ENCODE measurements at regions not wholly inside any gene's neighbourhood (a gene's known extent, or its start where the extent isn't known, plus 50 kb on each side); places are given as distances from the start of the nearest gene placed in this dataset.
A peak's percentile ranks its signal among the peaks of the same experiment; 100 is the strongest.

DNA sequence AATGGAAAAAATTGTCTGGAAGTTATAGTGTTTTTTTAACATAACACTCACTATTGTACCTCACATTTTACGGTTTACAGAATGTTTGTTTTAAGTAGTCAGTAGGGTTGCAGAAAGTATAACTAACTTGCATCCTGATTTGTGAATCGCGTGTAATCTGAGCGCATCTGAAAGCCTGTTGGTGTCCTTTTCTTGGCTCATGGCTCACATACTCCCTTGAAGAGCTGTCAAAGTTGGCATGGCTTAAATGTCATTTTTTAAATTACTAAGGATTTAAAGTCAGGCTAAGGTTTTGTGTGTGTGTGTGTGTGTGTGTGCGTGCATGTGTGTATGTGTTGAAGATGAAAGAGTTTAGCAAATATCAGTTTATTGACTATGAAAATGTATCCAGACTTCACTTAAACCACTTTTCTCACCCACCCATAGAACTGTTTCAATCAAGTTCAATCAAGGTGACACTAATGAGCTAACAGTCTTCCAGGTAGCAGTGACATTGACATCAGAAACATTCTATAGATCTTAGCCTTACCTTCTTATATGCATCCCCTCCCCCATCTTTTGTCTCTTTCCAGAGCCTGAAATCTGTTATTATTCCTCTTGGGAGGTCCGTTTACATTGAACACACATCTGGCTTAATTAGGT lies 480.4 kb upstream of the SGCG start:
- H3K4me3 ChIP-seq (ENCODE audit: low read depth, low read length) = no peak overlapping the region
- DNase-seq (ENCODE audit: low read depth) = no peak
- TF ChIP-seq CTCF (IDR thresholded peaks at IDR 0.05; ENCODE audit: control insufficient read depth, extremely low read depth, insufficient read depth) = no peak

DNA sequence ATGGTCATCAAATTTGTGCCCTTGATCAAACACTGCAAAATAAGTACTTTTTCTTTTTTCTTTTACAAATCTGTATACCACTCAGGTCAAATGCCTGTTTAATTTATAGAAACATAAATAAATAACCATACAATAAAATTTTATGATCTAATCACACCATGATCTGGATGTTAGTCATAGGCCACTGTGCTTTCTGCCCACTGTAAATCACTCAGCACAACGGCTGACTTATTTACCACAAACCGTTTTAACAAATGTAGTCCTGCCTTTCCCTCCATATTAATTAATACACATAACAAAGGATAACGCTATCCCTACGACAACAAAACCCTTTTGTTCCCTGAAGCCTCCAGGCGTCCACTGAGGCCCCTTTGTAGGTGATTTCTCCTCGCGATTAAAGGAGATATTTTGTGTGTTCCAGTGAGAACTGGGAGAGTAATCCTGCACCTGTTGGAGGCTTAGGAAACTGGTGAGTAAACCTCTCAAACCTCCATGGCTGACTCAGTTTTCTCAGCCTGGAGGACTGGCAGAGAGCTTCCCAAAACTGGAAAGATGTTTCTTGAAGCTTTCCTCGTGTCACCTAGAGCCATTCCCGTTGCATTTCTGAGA lies 477.1 kb upstream of the SGCG start:
- no peak for TF ChIP-seq CTCF (IDR thresholded peaks at IDR 0.05; ENCODE audit: control insufficient read depth, extremely low read depth, insufficient read depth)
- H3K4me3 ChIP-seq (ENCODE audit: low read depth, low read length) = no peak overlapping the region
- no peak for DNase-seq (ENCODE audit: low read depth)

DNA sequence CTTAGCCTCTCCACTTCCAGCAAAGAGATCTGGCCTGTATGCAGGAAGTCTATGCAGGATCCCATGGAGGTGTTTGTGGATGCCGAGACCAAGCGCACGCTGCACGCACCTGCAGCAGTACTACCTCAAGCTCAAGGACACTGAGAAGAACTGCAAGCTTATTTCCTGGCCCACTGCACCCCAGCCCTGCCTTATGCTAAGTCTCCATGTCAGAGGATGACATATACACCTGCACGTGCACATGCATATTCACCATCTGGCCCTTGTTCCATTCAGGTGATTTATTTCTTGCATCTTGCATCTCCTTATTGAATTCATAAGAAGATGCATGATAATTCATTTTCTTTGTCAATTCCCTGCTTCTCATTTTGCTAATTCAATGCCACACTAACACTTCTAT lies 472.8 kb upstream of the SGCG start:
- no peak for TF ChIP-seq CTCF (IDR thresholded peaks at IDR 0.05; ENCODE audit: control insufficient read depth, extremely low read depth, insufficient read depth)
- DNase-seq (ENCODE audit: low read depth) = no peak
- H3K4me3 ChIP-seq (ENCODE audit: low read depth, low read length) = no peak overlapping the region

- no peak overlapping the region for H3K4me3 ChIP-seq (ENCODE audit: low read depth, low read length)
- DNase-seq (ENCODE audit: low read depth) = no peak
- TF ChIP-seq CTCF (IDR thresholded peaks at IDR 0.05; ENCODE audit: control insufficient read depth, extremely low read depth, insufficient read depth) = no peak
These were observed 463.7 kb upstream of the SGCG start for GRCh38 chr13:22717036-22717435.

- DNase-seq (ENCODE audit: low read depth) = no peak
- no peak overlapping the region for H3K4me3 ChIP-seq (ENCODE audit: low read depth, low read length)
- TF ChIP-seq CTCF (IDR thresholded peaks at IDR 0.05; ENCODE audit: control insufficient read depth, extremely low read depth, insufficient read depth) = no peak
These were observed 454.1 kb upstream of the SGCG start for GRCh38 chr13:22726726-22727125.

- H3K4me3 ChIP-seq (ENCODE audit: low read depth, low read length) = no peak overlapping the region
- DNase-seq (ENCODE audit: low read depth) = no peak
These were observed 445.5 kb upstream of the SGCG start for GRCh38 chr13:22735011-22735995.

More at GRCh38 chr13:22735011-22735995, 445.5 kb upstream of the SGCG start:
- TF ChIP-seq CTCF (IDR thresholded peaks at IDR 0.05; ENCODE audit: control insufficient read depth, extremely low read depth, insufficient read depth) = peak; percentile 19; the same call in 1 of the 2 replicates
